ENCODE measurements at regions not wholly inside any gene's neighbourhood (a gene's known extent, or its start where the extent isn't known, plus 50 kb on each side); places are given as distances from the start of the nearest gene placed in this dataset.
A peak's percentile ranks its signal among the peaks of the same experiment; 100 is the strongest.

- H3K4me3 ChIP-seq (ENCODE audit: low read depth, low read length) = no peak overlapping the region
- no peak for DNase-seq (ENCODE audit: low read depth)
- TF ChIP-seq, protein P1, sequence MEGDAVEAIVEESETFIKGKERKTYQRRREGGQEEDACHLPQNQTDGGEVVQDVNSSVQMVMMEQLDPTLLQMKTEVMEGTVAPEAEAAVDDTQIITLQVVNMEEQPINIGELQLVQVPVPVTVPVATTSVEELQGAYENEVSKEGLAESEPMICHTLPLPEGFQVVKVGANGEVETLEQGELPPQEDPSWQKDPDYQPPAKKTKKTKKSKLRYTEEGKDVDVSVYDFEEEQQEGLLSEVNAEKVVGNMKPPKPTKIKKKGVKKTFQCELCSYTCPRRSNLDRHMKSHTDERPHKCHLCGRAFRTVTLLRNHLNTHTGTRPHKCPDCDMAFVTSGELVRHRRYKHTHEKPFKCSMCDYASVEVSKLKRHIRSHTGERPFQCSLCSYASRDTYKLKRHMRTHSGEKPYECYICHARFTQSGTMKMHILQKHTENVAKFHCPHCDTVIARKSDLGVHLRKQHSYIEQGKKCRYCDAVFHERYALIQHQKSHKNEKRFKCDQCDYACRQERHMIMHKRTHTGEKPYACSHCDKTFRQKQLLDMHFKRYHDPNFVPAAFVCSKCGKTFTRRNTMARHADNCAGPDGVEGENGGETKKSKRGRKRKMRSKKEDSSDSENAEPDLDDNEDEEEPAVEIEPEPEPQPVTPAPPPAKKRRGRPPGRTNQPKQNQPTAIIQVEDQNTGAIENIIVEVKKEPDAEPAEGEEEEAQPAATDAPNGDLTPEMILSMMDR (IDR thresholded peaks at IDR 0.05; ENCODE audit: insufficient read depth, low read depth, low read length) = no peak
Measured at GRCh38 chr18:55925772-55926171, 337.8 kb upstream of the TCF4 start.

GRCh38 chr18:55920063-55920462 is 332.1 kb upstream of the TCF4 start:
- TF ChIP-seq, protein P1 (IDR thresholded peaks at IDR 0.05; ENCODE audit: insufficient read depth, low read depth, low read length) = no peak
- H3K4me3 ChIP-seq (ENCODE audit: low read depth, low read length) = no peak overlapping the region
- DNase-seq (ENCODE audit: low read depth) = no peak

DNA sequence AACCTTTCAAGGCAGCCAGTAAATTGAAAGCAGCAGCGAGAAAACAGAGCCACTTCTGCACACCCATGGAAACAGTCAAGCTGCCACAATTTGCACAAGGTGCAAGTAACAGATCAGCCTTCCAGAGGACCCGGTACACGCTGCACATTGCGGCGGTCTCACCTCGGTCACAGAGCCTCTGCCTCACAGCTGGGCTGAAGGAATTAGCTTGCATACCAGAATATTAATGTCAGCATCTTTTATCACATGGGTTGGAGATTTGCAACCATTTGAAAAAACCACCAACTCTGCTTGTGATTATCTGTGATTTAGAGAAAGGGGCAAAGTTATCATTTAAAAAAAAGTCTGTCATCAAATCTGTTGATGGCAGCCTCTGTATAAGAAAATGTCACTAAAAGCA is 330.5 kb upstream of the TCF4 start:
- DNase-seq (ENCODE audit: low read depth) = peak; percentile 51
- H3K4me3 ChIP-seq (ENCODE audit: low read depth, low read length) = no peak overlapping the region
- TF ChIP-seq, protein P1 (IDR thresholded peaks at IDR 0.05; ENCODE audit: insufficient read depth, low read depth, low read length) = no peak

DNA sequence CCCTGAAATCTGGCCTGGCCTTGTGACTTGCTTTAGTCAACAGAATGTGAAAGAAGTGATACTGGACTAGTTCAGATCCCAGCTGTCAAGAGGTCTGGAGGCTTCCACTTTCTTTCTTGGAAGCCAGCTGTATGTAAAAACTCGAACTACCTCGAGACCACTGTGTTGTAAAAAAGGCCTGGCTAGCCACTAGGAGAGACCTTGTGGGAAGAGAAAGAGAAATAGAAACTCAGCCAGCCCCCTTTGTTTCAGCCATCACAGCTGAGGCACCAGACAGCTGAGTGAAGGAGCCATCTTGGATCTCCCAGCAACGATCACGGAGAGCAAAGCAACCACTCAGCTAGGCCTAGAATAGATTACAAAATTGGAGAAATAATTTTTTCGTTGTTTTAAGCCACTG is 324.9 kb upstream of the TCF4 start:
- TF ChIP-seq, protein P1 (IDR thresholded peaks at IDR 0.05; ENCODE audit: insufficient read depth, low read depth, low read length) = no peak
- no peak overlapping the region for H3K4me3 ChIP-seq (ENCODE audit: low read depth, low read length)
- no peak for DNase-seq (ENCODE audit: low read depth)

- DNase-seq (ENCODE audit: low read depth) = no peak
Measured at GRCh38 chr18:55912071-55912470, 324.1 kb upstream of the TCF4 start.

GRCh38 chr18:55910296-55910695 is 322.3 kb upstream of the TCF4 start:
- DNase-seq (ENCODE audit: low read depth) = no peak
- H3K4me3 ChIP-seq (ENCODE audit: low read depth, low read length) = no peak overlapping the region
- TF ChIP-seq, protein P1 (IDR thresholded peaks at IDR 0.05; ENCODE audit: insufficient read depth, low read depth, low read length) = no peak

More at GRCh38 chr18:55912071-55912470, 324.1 kb upstream of the TCF4 start:
- H3K4me3 ChIP-seq (ENCODE audit: low read depth, low read length) = no peak overlapping the region
- TF ChIP-seq, protein P1 (IDR thresholded peaks at IDR 0.05; ENCODE audit: insufficient read depth, low read depth, low read length) = no peak

- TF ChIP-seq, protein P1 (IDR thresholded peaks at IDR 0.05; ENCODE audit: insufficient read depth, low read depth, low read length) = no peak
- H3K4me3 ChIP-seq (ENCODE audit: low read depth, low read length) = no peak overlapping the region
- peak; percentile 48 for DNase-seq (ENCODE audit: low read depth)
Measured at GRCh38 chr18:55908901-55909366, 320.9 kb upstream of the TCF4 start.
